ENCODE measurements at regions not wholly inside any gene's neighbourhood (a gene's known extent, or its start where the extent isn't known, plus 50 kb on each side); places are given as distances from the start of the nearest gene placed in this dataset.

DNA sequence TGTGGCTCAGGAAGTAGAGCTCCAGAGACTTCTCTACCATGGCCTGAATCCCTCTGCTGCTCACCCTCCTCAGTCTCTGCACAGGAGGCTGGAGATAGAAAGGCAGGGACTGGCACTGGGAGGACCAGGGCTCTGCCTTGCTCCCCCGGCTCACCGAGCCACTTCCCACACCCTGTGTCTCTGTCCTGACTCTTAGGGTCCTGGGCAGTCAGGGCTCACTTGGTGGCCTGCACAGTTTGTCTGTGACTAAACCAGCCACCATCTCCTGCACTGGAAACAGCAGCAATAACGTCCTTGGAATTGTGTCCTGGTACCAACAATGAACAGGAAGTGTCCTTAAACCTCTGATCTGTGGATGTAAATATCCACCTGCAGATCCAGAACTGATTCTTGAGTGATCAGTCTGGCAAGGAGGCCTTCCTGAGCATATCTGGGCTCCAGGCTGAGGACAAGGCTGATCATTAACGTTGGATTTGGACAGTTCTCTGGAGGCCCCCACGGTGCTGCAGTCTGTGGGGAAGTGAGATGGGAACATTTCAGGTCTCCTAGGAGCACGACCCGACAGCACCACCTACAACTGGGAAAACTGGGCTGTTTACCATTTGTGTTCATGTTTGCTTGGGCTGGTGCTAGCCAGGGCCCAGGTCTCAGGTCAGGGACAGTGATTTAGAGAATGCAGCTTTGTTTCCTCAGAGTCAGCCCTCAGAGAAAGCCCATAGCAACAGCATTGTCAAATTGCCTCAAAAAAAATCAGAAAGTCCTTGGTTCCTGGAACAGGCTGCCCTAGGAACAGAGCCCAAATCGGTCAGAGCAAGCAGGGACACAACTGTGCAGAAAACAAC lies 82.5 kb downstream of the ZNF280B start:
- no peak for TF ChIP-seq CTCF (conservative IDR thresholded peaks at IDR 0.05 in 1 of 2, IDR thresholded peaks at IDR 0.05 in 1 of 2; ENCODE audit: low read depth in 1 of 2, low read length in 2 of 2)
- TF ChIP-seq EZH2 (IDR thresholded peaks at IDR 0.05; ENCODE audit: low read length, missing control alignments): no peak

Measured in fibroblast of lung (primary cell).